ENCODE measurements at regions not wholly inside any gene's neighbourhood (a gene's known extent, or its start where the extent isn't known, plus 50 kb on each side); places are given as distances from the start of the nearest gene placed in this dataset.

DNA sequence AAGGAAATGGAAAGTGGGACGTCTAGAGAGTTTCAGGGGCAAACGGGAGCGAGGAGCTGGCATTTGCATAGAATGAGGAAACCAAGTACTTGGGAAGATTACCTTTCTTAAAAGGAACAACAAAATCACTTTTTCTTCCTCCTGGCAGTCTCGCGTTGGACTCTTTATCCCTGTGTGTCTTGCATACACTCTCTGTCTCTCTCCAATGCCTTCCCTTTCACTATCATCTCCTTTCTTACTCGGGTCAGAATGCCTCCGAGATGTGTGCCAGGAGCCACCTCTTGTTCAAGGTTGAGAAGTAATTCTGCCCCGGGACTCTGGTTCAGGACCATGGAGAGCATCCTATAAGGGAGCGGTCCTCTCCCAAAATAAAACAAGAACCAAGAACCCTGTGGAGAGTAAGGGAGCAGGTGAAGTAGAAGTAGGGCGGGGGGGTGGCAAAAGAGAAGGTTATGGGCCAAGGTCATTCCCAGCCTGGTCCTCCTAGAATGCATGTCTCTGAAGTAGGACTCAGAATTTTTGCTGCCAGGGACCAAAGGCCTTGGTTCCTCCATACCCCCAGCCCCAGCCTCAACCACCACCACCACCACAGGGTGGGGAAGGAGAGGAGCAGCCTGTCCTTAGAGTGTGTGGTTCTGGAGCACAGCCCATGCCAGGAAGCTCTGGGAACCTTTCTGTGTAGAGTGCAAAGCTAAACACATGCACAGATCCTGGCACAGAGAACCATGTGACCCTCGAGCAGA, 72.1 kb upstream of the ARAP3 start:
- Histone ChIP-seq H3K27me3 (peaks cover 0 to 86% (median 0%) of the 10 kb centered on the region in 4 donors), H3K36me3 (no peaks in the 10 kb centered on the region), H3K27ac (no peak overlapping the region), H3K9me3 (no peaks in the 10 kb centered on the region), H3K4me1 (no peaks in the 10 kb centered on the region), H3K4me3 (no peak overlapping the region)
- intact Hi-C loops (cut with DNase I), result no loop called here
- TF ChIP-seq, protein P1, sequence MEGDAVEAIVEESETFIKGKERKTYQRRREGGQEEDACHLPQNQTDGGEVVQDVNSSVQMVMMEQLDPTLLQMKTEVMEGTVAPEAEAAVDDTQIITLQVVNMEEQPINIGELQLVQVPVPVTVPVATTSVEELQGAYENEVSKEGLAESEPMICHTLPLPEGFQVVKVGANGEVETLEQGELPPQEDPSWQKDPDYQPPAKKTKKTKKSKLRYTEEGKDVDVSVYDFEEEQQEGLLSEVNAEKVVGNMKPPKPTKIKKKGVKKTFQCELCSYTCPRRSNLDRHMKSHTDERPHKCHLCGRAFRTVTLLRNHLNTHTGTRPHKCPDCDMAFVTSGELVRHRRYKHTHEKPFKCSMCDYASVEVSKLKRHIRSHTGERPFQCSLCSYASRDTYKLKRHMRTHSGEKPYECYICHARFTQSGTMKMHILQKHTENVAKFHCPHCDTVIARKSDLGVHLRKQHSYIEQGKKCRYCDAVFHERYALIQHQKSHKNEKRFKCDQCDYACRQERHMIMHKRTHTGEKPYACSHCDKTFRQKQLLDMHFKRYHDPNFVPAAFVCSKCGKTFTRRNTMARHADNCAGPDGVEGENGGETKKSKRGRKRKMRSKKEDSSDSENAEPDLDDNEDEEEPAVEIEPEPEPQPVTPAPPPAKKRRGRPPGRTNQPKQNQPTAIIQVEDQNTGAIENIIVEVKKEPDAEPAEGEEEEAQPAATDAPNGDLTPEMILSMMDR (IDR thresholded peaks at IDR 0.05), result no peak
- no peak for TF ChIP-seq POLR2A (IDR thresholded peaks at IDR 0.05)
- 12 to 16% methylated on average over 10 to 11 of the region's 11 CpGs for WGBS, 2 donors
- DNase-seq, result no peak

DNA sequence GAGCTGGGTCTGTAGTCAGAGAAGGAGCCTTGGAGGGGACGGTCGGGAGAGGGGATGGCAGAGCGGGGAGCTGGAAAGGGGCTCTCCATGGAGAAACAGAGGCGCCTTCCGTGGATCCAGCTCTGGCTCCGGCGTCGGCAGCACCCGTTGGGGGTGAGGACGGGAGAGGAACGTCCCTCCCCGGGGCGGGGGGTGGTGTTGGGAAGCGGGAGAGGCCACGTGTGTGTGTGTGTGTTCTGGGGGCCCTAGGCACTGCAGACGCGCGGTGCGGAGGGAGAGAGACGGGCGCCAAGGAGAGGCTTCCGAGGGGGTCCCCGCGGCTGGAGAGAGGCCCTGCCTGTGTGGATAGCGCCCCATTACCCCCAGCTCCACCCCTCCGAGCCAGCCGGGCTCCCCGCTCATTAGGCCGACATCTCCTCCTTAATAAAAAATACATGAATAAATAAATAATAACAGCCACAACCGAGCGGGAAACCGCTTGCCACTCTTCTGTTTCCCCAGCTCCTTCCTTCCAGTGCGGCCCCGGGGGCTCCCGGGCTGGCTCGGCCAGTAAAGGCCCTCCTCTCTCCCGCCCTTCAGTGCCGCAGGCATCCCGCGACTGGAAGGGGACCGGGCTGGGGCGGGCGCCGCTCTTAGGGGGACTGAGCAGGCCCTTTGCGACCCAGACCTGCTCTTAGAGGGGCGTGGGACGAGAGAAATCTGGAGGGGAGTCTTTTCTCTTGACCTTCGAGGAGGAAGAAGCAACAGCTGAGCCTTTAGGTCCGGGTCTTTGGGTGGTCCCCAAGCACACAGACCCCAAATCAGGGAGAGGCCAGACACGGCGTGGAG, 71.3 kb upstream of the ARAP3 start:
- Histone ChIP-seq H3K4me3 (no peak overlapping the region), H3K27me3 (peaks cover 0 to 84% (median 0%) of the 10 kb centered on the region in 4 donors), H3K27ac (no peak overlapping the region), H3K36me3 (no peaks in the 10 kb centered on the region), H3K9me3 (no peaks in the 10 kb centered on the region), H3K4me1 (no peaks in the 10 kb centered on the region)
- intact Hi-C loops (cut with DNase I), result no loop called here
- TF ChIP-seq, protein P1 (IDR thresholded peaks at IDR 0.05), result no peak
- TF ChIP-seq POLR2A (IDR thresholded peaks at IDR 0.05), result no peak
- no peak for DNase-seq
- WGBS, 2 donors, result 25 to 36% methylated on average over 5 to 29 of the region's 51 CpGs

DNA sequence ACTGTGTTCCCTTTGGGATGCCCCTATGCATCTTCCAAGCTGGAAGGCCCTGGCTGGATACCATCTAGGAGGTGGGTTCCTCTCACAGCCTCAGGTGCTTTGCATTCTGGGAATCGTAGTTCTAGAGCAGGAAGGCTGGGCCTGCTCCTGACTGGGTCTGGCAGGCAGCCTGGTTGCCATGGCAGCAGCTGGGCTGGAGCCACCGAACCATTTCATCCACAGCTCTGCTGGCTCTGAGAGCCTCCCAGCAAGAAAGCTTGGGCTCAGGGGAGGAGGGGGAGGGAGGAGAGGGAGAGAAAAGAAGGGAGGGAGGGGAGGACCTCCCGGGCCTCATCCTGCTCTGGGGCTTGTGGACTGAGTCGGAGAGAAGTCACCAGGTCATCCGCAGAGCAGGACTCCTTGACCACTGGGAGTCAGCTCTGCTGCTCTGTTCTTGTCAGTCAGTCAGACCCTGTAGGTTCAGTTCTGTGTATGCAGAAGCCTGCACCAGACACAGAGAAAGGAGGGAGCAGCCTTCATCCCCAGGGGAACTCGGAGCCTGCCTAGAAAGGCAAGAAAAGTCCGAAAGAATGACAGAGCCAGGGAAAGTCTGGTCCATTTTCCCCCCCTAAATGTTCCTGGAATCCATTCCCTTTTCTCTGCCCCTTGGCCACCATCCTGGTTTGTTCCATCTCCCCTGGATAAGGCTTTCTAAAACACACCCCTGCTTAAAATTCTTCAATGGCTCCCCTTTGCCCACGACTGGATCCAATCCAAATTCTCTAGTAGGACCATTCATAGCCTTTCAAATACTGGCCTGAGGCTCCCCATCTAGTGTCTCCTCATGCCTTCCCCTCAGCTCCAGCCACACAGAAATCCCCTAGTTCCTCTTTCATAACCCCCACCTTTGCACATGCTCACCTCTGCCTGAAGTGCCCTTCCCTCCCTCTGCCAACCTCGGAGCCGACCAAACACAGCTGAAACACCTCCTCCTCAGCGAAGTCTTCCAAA, 65.4 kb upstream of the ARAP3 start:
- Histone ChIP-seq H3K4me3 (no peak overlapping the region), H3K9me3 (no peaks in the 10 kb centered on the region), H3K4me1 (peaks cover 0 to 3% (median 0%) of the 10 kb centered on the region in 3 donors), H3K27me3 (peaks cover 0 to 42% (median 0%) of the 10 kb centered on the region in 4 donors), H3K27ac (no peak overlapping the region), H3K36me3 (no peaks in the 10 kb centered on the region)
- intact Hi-C loops (cut with DNase I), result no loop called here
- TF ChIP-seq, protein P1 (IDR thresholded peaks at IDR 0.05), result no peak
- no peak for TF ChIP-seq POLR2A (IDR thresholded peaks at IDR 0.05)
- no peak for DNase-seq
- 30 to 31% methylated on average over 9 to 10 of the region's 11 CpGs for WGBS, 2 donors

DNA sequence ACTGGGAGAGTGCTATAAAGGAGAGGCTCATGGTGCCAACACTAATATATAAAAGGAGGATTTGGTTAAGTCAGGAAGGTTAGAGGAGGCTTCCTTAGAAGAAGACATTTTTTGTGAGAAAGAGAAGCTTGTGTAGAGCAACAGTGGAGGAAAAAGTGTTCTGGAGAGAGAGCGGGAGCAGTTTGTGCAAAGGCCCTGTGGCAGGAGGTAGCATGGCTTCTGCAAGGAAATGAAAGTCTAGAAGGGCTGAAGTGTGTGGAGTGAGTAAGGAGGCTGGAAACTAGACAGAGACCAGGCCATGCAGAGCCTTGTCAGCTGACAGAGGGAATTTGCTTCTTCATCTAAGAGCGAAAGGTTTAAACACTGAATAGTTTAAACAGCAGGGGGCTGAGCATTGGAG, 64.4 kb upstream of the ARAP3 start:
- Histone ChIP-seq H3K4me3 (no peak overlapping the region), H3K27me3 (peaks cover 0 to 45% (median 0%) of the 10 kb centered on the region in 4 donors), H3K27ac (no peak overlapping the region), H3K9me3 (no peaks in the 10 kb centered on the region), H3K4me1 (peaks cover 0 to 3% (median 0%) of the 10 kb centered on the region in 3 donors), H3K36me3 (no peaks in the 10 kb centered on the region)
- intact Hi-C loops (cut with DNase I), result no loop called here
- WGBS, 2 donors, result 91 to 94% methylated on average over 2 of the region's 2 CpGs
- TF ChIP-seq, protein P1 (IDR thresholded peaks at IDR 0.05), result no peak
- TF ChIP-seq POLR2A (IDR thresholded peaks at IDR 0.05), result no peak
- DNase-seq, result no peak

All from esophagus squamous epithelium (tissue), 5 donors.